ENCODE measurements at regions not wholly inside any gene's neighbourhood (a gene's known extent, or its start where the extent isn't known, plus 50 kb on each side); places are given as distances from the start of the nearest gene placed in this dataset.

- H2AFZ ChIP-seq = no peak overlapping the region
- H3K4me3 ChIP-seq = no peak overlapping the region
- Mint-ChIP-seq H3K27ac (no peak overlapping the region), H3K9me3 (peaks cover 3% of the 10 kb centered on the region), H3K27me3 (ENCODE audit: insufficient read depth, low read depth, poor library complexity) (no peaks in the 10 kb centered on the region), H3K4me1 (no peaks in the 10 kb centered on the region), H3K36me3 (ENCODE audit: low read depth) (peaks cover 2% of the 10 kb centered on the region; the same call in 2 of the 3 replicates), H3K4me3 (no peak overlapping the region)
- H3K9me2 ChIP-seq (ENCODE audit: insufficient read depth) = no peaks in the 10 kb centered on the region
- no peaks in the 10 kb centered on the region for H3K79me2 ChIP-seq (replicated peaks; ENCODE audit: insufficient read depth)
- no peaks in the 10 kb centered on the region for H3K27me3 ChIP-seq (ENCODE audit: insufficient read depth)
- TF ChIP-seq STAT1 (IDR thresholded peaks at IDR 0.05; ENCODE audit: unreplicated experiment) (no peak), EZH2phosphoT487 (IDR thresholded peaks at IDR 0.05; ENCODE audit: unreplicated experiment) (no peak), ZNF114 (CRISPR knock-in tag; IDR thresholded peaks at IDR 0.05) (no peak), ZNF462 (CRISPR knock-in tag; IDR thresholded peaks at IDR 0.05) (no peak), CTCF (conservative IDR thresholded peaks at IDR 0.05; ENCODE audit: low read depth in 2 of 2) (no peak), JUNB (IDR thresholded peaks at IDR 0.05; ENCODE audit: unreplicated experiment) (no peak), CREB1 (CRISPR knock-in tag; IDR thresholded peaks at IDR 0.05; ENCODE audit: low read depth) (no peak), ZNF331 (CRISPR knock-in tag; IDR thresholded peaks at IDR 0.05; ENCODE audit: low read depth) (no peak), POLR2AphosphoS5 (IDR thresholded peaks at IDR 0.05; ENCODE audit: low read depth) (no peak), EZH2 (IDR thresholded peaks at IDR 0.05; ENCODE audit: low read depth, unreplicated experiment) (no peak), ETS1 (IDR thresholded peaks at IDR 0.05) (no peak), NANOG (IDR thresholded peaks at IDR 0.05; ENCODE audit: borderline replicate concordance) (no peak), REST (IDR thresholded peaks at IDR 0.05; ENCODE audit: unreplicated experiment) (no peak)
- H4K20me1 ChIP-seq (replicated peaks; ENCODE audit: insufficient read depth) = no peaks in the 10 kb centered on the region
- no peak overlapping the region for H3K27ac ChIP-seq (ENCODE audit: low read depth)
- H3K4me1 ChIP-seq (ENCODE audit: insufficient read depth) = no peaks in the 10 kb centered on the region
- ATAC-seq = no peak
- H3F3A ChIP-seq (replicated peaks; ENCODE audit: low read depth) = no peaks in the 10 kb centered on the region
- no peak for DNase-seq (ENCODE audit: low spot score)
- H3K4me2 ChIP-seq = no peak overlapping the region
- no peaks in the 10 kb centered on the region for H3K36me3 ChIP-seq (ENCODE audit: insufficient read depth)
Observed at GRCh38 chr14:86796221-86797074, 1196.5 kb downstream of the GALC start.

All from GM23338 (cell line).